Gastroesophageal sphincter (tissue), 4 donors: ENCODE measurements at regions not wholly inside any gene's neighbourhood (a gene's known extent, or its start where the extent isn't known, plus 50 kb on each side); places are given as distances from the start of the nearest gene placed in this dataset.

ENCODE experiments used
- ATAC-seq: fragments of 150-250 bp; one replicate; pipeline ENCODE4 v1.9.1; 2016; ENCODE audit warnings: mild to moderate bottlenecking, moderate library complexity
- H3K27ac ChIP-seq, 4 donors: fragments of 200-600 bp; sonication (generic) in 3 of 4; 1 replicate in 3 of 4; 2 replicates in 1 of 4; pipeline ENCODE4 v1.5.1; 2016 to 2019
- H3K27me3 ChIP-seq: fragments of 200-600 bp; sonication (generic); one replicate; pipeline ENCODE4 v1.5.1; 2019
- H3K36me3 ChIP-seq, 2 donors: fragments of 200-600 bp; sonication (generic); one replicate each; pipeline ENCODE4 v1.5.1; 2019; ENCODE audit warnings: control low read depth in 1 of 2
- H3K4me1 ChIP-seq, 3 donors: fragments of 200-600 bp; sonication (generic); 1 replicate in 2 of 3; 2 replicates in 1 of 3; pipeline ENCODE4 v1.5.1; 2016 to 2019; ENCODE audit warnings: control low read depth in 2 of 3
- H3K4me3 ChIP-seq, 2 donors: fragments of 200-600 bp; sonication (generic); one replicate each; pipeline ENCODE4 v1.5.1; 2019; ENCODE audit warnings: mild to moderate bottlenecking in 1 of 2, moderate library complexity in 1 of 2
- H3K9me3 ChIP-seq, 3 donors: fragments of 200-600 bp; sonication (generic); one replicate each; pipeline ENCODE4 v1.5.1; 2017 to 2019; ENCODE audit warnings: control low read depth in 2 of 3
- EP300 ChIP-seq: sonication (generic); formaldehyde crosslinking; IDR thresholded peaks from one replicate; pipeline ENCODE4 v1.6.1; 2017; ENCODE audit warnings: antibody characterized with exemption, mild to moderate bottlenecking
- POLR2A ChIP-seq, 2 donors: fragments of 450-650 bp; IDR thresholded peaks; one replicate each; pipeline ENCODE4 v1.6.1; 2017; ENCODE audit warnings: antibody characterized with exemption in 2 of 2, mild to moderate bottlenecking in 2 of 2, moderate library complexity in 1 of 2
- POLR2AphosphoS5 ChIP-seq: sonication (generic); formaldehyde crosslinking; IDR thresholded peaks from one replicate; pipeline ENCODE4 v1.6.1; 2017; ENCODE audit warnings: antibody characterized with exemption
- WGBS, 2 donors: methylation state at CpG; one replicate each; pipeline ENCODE4 v1.1.5; 2018; ENCODE audit warnings: low coverage in 1 of 2; 5-methylcytosine and 5-hydroxymethylcytosine counted together
- TF ChIP-seq, protein P1 (sequence below), 4 experiments: fragments of 200-600 bp in 2 of 4; fragments of 450-650 bp in 2 of 4; sonication (generic) in 1 of 4; IDR thresholded peaks; one replicate each; pipeline ENCODE4 v1.5.1; 2017 to 2019; ENCODE audit warnings: antibody characterized with exemption in 4 of 4, mild to moderate bottlenecking in 2 of 4, moderate library complexity in 2 of 4

DNA sequence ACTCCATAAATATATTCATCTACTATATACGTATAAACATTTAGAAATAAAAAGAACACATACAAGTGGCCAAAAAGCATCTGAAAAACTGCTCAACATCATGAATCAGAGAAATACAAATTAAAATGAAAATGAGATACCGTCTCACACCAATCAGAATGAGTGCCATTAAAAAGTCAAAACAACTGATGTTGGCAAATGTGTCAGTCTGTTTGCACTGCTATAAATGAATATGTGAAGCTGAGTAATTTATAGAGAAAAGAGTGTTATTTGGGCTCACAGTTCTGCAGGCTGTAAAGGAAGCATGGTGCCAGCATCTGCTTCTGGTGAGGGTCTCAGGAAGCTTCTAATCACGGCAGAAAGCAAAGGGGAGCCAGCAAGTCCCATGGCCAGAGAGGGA lies 620.3 kb upstream of the CCDC54 start:
- Histone ChIP-seq H3K4me3 (no peak overlapping the region), H3K4me1 (no peaks in the 10 kb centered on the region), H3K36me3 (no peaks in the 10 kb centered on the region), H3K9me3 (peaks cover 0 to 18% (median 0%) of the 10 kb centered on the region in 3 donors), H3K27me3 (no peaks in the 10 kb centered on the region), H3K27ac (no peak overlapping the region)
- no peak for ATAC-seq
- WGBS, 2 donors, result 88 to 91% methylated on average over 3 of the region's 3 CpGs
- TF ChIP-seq EP300, result no peak
- TF ChIP-seq POLR2A (IDR thresholded peaks at IDR 0.05), result no peak
- no peak for TF ChIP-seq POLR2AphosphoS5
- TF ChIP-seq, protein P1, sequence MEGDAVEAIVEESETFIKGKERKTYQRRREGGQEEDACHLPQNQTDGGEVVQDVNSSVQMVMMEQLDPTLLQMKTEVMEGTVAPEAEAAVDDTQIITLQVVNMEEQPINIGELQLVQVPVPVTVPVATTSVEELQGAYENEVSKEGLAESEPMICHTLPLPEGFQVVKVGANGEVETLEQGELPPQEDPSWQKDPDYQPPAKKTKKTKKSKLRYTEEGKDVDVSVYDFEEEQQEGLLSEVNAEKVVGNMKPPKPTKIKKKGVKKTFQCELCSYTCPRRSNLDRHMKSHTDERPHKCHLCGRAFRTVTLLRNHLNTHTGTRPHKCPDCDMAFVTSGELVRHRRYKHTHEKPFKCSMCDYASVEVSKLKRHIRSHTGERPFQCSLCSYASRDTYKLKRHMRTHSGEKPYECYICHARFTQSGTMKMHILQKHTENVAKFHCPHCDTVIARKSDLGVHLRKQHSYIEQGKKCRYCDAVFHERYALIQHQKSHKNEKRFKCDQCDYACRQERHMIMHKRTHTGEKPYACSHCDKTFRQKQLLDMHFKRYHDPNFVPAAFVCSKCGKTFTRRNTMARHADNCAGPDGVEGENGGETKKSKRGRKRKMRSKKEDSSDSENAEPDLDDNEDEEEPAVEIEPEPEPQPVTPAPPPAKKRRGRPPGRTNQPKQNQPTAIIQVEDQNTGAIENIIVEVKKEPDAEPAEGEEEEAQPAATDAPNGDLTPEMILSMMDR (IDR thresholded peaks at IDR 0.05), result no peak

DNA sequence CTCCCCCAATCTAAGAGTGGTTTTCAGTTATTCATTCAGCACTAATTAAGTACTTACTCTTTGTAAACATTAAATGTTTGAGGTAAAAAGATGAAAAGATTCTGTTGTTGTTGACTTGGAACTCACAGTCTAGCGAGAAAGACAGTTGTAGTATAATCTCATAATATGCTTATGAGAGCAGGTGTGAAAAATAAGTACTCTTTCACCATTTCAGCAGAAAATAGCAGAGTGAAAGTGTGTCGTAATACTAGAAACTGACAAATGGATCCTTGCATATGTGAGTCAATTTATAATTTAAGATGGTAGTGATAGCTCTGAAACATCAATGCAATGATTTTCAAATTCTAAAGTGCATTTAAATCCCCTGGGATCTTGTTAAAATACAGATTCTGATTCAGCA lies 618.8 kb upstream of the CCDC54 start:
- 89 to 100% methylated on average over 2 of the region's 2 CpGs for WGBS, 2 donors
- Histone ChIP-seq H3K27ac (no peak overlapping the region), H3K4me3 (no peak overlapping the region), H3K4me1 (no peaks in the 10 kb centered on the region), H3K27me3 (no peaks in the 10 kb centered on the region), H3K9me3 (peaks cover 0 to 18% (median 0%) of the 10 kb centered on the region in 3 donors), H3K36me3 (no peaks in the 10 kb centered on the region)
- TF ChIP-seq POLR2AphosphoS5, result no peak
- TF ChIP-seq, protein P1 (IDR thresholded peaks at IDR 0.05), result no peak
- TF ChIP-seq EP300, result no peak
- no peak for TF ChIP-seq POLR2A (IDR thresholded peaks at IDR 0.05)
- no peak for ATAC-seq

DNA sequence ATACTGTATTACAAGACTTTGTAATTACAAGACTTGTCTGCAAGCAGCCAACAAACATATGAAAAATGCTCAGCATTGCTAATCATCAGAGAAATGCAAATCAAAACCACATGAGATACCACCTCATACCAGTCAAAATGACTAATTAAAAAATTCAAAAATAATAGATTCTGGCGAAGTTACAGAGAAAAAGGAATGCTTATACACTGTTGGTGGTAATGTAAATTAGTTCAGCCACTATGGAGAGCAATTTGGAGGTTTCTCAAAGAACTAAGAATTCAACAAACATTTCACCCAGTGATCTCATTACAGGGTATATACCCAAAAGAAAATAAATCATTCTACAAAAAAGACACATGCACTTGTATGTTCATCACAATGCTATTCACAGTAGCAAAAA lies 617.5 kb upstream of the CCDC54 start:
- no peaks in the 10 kb centered on the region for H3K36me3 ChIP-seq
- no peak overlapping the region for H3K4me3 ChIP-seq
- TF ChIP-seq POLR2A (IDR thresholded peaks at IDR 0.05), result no peak
- no peak for TF ChIP-seq EP300
- WGBS, 2 donors, result 54 to 92% methylated on average over 1 of the region's 1 CpG
- H3K27ac ChIP-seq, result no peak overlapping the region
- ATAC-seq, result no peak
- H3K4me1 ChIP-seq, result no peaks in the 10 kb centered on the region
- no peaks in the 10 kb centered on the region for H3K27me3 ChIP-seq
- H3K9me3 ChIP-seq, result peaks cover 0 to 15% (median 0%) of the 10 kb centered on the region in 3 donors

DNA sequence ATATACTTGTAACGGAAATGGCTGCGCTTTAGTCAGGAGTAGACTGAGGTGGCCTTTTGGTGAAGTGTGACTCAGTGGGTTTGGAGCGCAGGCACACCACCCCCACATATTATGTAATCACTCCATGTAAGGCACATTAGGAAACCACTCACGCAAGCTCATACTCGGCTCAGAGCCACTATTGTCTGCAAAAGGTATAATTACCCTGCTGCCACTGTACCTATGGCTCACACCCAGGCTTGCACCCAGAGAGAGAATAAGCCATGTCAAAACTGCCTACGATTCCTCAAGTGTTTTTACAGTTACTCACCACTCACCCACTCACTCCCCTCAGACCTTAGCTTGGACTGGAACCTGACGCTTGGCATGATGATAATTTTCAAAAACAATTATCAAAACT lies 611.9 kb upstream of the CCDC54 start:
- Histone ChIP-seq H3K4me1 (no peaks in the 10 kb centered on the region), H3K4me3 (no peak overlapping the region), H3K27ac (no peak overlapping the region), H3K9me3 (no peaks in the 10 kb centered on the region), H3K36me3 (no peaks in the 10 kb centered on the region), H3K27me3 (no peaks in the 10 kb centered on the region)
- no peak for ATAC-seq
- TF ChIP-seq POLR2A (IDR thresholded peaks at IDR 0.05) (no peak), EP300 (no peak), POLR2AphosphoS5 (no peak)
- TF ChIP-seq, protein P1 (IDR thresholded peaks at IDR 0.05), result no peak
- 88 to 91% methylated on average over 7 of the region's 7 CpGs for WGBS, 2 donors

DNA sequence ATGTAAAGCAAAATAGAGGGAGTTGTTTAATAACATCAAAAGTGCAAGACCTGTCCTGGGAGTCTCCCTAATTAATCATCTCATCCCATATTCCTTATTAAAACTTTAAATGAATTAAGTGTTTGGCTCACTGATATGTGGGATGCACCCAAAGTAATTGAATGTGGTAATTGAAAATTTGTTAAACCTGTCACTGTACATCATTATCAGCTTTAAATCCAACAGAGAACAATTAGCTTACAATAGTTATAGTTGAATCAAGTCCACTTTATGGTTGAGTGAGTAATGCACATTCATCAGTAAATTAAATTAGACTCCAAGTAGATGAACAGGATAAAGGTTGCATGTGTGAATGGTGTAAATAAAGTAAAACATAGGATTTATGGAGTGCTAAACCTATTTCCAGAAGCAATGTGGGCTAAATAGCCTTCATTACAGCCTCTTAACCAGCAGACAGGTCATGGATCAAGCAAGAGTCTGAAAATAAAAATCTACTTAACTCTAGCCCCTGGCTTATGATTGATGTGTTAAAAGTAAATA lies 608.2 kb upstream of the CCDC54 start:
- TF ChIP-seq POLR2A (IDR thresholded peaks at IDR 0.05), result no peak
- TF ChIP-seq EP300, result no peak
- TF ChIP-seq, protein P1 (IDR thresholded peaks at IDR 0.05), result no peak
- TF ChIP-seq POLR2AphosphoS5, result no peak
- no peak for ATAC-seq
- Histone ChIP-seq H3K9me3 (no peaks in the 10 kb centered on the region), H3K4me3 (no peak overlapping the region), H3K27me3 (no peaks in the 10 kb centered on the region), H3K4me1 (no peaks in the 10 kb centered on the region), H3K36me3 (no peaks in the 10 kb centered on the region), H3K27ac (no peak overlapping the region)
